T-helper 22 cell (primary cell): ENCODE measurements at regions not wholly inside any gene's neighbourhood (a gene's known extent, or its start where the extent isn't known, plus 50 kb on each side); places are given as distances from the start of the nearest gene placed in this dataset.

Experiments
- DNase-seq: peaks from one replicate; pipeline ENCODE4 v3.0.0-alpha.2; 2020; ENCODE audit warnings: low read depth

- DNase-seq: no peak
These were observed 51.8 kb upstream of the BCOR start for GRCh38 chrX:40149286-40150175.

GRCh38 chrX:40148385-40149285, 50.9 kb upstream of the BCOR start:
- DNase-seq: no peak

- DNase-seq: no peak
These were observed 50.2 kb upstream of the BCOR start for GRCh38 chrX:40147971-40148370.
